ENCODE measurements at regions not wholly inside any gene's neighbourhood (a gene's known extent, or its start where the extent isn't known, plus 50 kb on each side); places are given as distances from the start of the nearest gene placed in this dataset.

DNA sequence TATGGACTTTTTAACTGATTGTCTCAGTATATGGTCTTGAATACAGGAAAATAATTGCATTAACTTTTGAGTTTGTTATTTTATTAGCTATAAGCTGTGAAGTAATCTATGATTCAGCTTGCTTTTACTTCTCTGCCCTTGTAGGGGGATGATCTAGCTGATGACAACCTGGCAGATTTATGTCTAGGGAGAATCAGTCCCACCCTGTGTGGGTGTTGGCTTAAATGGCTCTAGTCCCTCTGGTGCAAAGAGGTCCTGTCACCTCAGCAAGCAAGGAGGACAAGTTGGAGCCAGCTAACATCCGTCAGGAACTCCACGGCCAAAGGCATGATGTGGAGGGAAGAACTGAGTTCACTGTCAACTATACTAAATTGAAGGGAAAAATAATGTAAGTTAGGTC, 495.3 kb downstream of the BMP2 start:
- TF ChIP-seq CHD1 (IDR thresholded peaks at IDR 0.05; ENCODE audit: low read depth, low read length) (no peak), CEBPB (IDR thresholded peaks at IDR 0.05; ENCODE audit: low read depth, low read length) (no peak), CTCF (conservative IDR thresholded peaks at IDR 0.05; ENCODE audit: low read depth, low read length) (no peak), RFX5 (IDR thresholded peaks at IDR 0.05; ENCODE audit: low read depth, low read length) (no peak), BHLHE40 (IDR thresholded peaks at IDR 0.05; ENCODE audit: low read depth, low read length) (no peak), RCOR1 (IDR thresholded peaks at IDR 0.05; ENCODE audit: insufficient replicate concordance, low read length) (no peak), ELK1 (IDR thresholded peaks at IDR 0.05; ENCODE audit: borderline replicate concordance, low read depth, low read length) (no peak), POLR2A (IDR thresholded peaks at IDR 0.05; ENCODE audit: low read depth, low read length) (no peak), SMC3 (IDR thresholded peaks at IDR 0.05; ENCODE audit: low read depth, low read length) (no peak), FOS (IDR thresholded peaks at IDR 0.05; ENCODE audit: low read depth, low read length) (no peak), MAZ (IDR thresholded peaks at IDR 0.05; ENCODE audit: borderline replicate concordance, low read depth, low read length) (no peak), NFE2L2 (IDR thresholded peaks at IDR 0.05; ENCODE audit: low read depth, low read length) (no peak), RAD21 (IDR thresholded peaks at IDR 0.05; ENCODE audit: low read length) (no peak)
- no peak overlapping the region for H3K9ac ChIP-seq (ENCODE audit: low read depth, low read length)
- no peak overlapping the region for H4K8ac ChIP-seq (ENCODE audit: low read depth in 2 of 2, low read length in 2 of 2)
- no peak overlapping the region for H3K18ac ChIP-seq (ENCODE audit: low read depth, low read length)
- CTCF ChIA-PET: no interaction called here
- H3K14ac ChIP-seq (replicated peaks; ENCODE audit: low read depth, low read length): no peak overlapping the region
- no peak overlapping the region for H2BK5ac ChIP-seq (ENCODE audit: low read depth, low read length, poor library complexity, severe bottlenecking)
- H3K9me1 ChIP-seq (ENCODE audit: insufficient read depth, low read length): no peaks in the 10 kb centered on the region
- intact Hi-C loops (cut with micrococcal nuclease) (no loop called here), in situ Hi-C loops (cut with MboI; ENCODE audit: low sequenced_read_pairs) (no loop called here), dilution Hi-C loops (cut with HindIII; ENCODE audit: low sequenced_read_pairs, unreplicated experiment) (no loop called here)
- H2BK15ac ChIP-seq (ENCODE audit: low read depth, low read length): no peak overlapping the region
- no TSS peak for BruUV-seq (replicated peaks)
- H3K4me1 ChIP-seq (ENCODE audit: control insufficient read depth, insufficient read depth, low read length): no peaks in the 10 kb centered on the region
- H2BK20ac ChIP-seq (ENCODE audit: low read depth, low read length): no peak overlapping the region
- H3K4me3 ChIP-seq (ENCODE audit: insufficient read depth, low read depth, low read length): no peak overlapping the region
- no peak overlapping the region for H4K91ac ChIP-seq (ENCODE audit: insufficient read depth, low read depth, low read length)
- H4K5ac ChIP-seq (ENCODE audit: low read depth, low read length): no peak overlapping the region
- H3K27me3 ChIP-seq (ENCODE audit: control insufficient read depth, insufficient read depth, low read length): no peaks in the 10 kb centered on the region
- H2AFZ ChIP-seq (replicated peaks; ENCODE audit: low read length, poor library complexity): no peak overlapping the region
- no peak for DNase-seq
- H3K4ac ChIP-seq (ENCODE audit: low read depth, low read length): no peak overlapping the region
- no peaks in the 10 kb centered on the region for H3K36me3 ChIP-seq (ENCODE audit: control insufficient read depth, insufficient read depth, low read length)
- H3K79me1 ChIP-seq (ENCODE audit: low read depth in 1 of 2, low read length in 2 of 2): no peaks in the 10 kb centered on the region
- H4K20me1 ChIP-seq (ENCODE audit: insufficient read depth, low read length): no peaks in the 10 kb centered on the region
- H3K23ac ChIP-seq (ENCODE audit: low read depth, low read length): no peak overlapping the region
- H3K27ac ChIP-seq (ENCODE audit: insufficient read depth, low read length): no peak overlapping the region
- no peak overlapping the region for H2AK5ac ChIP-seq (ENCODE audit: low read depth, low read length)
- no peak for ATAC-seq (ENCODE audit: low read depth)
- POLR2A ChIA-PET (ENCODE audit: unreplicated experiment): no interaction called here
- H3K9me3 ChIP-seq (ENCODE audit: control insufficient read depth, insufficient read depth, low read length): 0 out of 2 replicates have a peak, but pooled peaks cover 2% of the 10 kb centered on the region
- WGBS, 2 experiments (ENCODE audit: extremely low coverage in 2 of 2, insufficient read length in 1 of 2): no CpG with 5 or more reads among the region's 2 CpGs
- no peak overlapping the region for H3K56ac ChIP-seq (ENCODE audit: extremely low read depth, insufficient read depth, low read length)
- H2AK9ac ChIP-seq (replicated peaks; ENCODE audit: low read depth, low read length, poor library complexity): no peak overlapping the region
- no peak overlapping the region for H2BK120ac ChIP-seq (ENCODE audit: low read depth, low read length)
- H3K4me2 ChIP-seq (ENCODE audit: low read depth, low read length): no peak overlapping the region
